ENCODE measurements at regions not wholly inside any gene's neighbourhood (a gene's known extent, or its start where the extent isn't known, plus 50 kb on each side); places are given as distances from the start of the nearest gene placed in this dataset.
A peak's percentile ranks its signal among the peaks of the same experiment; 100 is the strongest.

DNA sequence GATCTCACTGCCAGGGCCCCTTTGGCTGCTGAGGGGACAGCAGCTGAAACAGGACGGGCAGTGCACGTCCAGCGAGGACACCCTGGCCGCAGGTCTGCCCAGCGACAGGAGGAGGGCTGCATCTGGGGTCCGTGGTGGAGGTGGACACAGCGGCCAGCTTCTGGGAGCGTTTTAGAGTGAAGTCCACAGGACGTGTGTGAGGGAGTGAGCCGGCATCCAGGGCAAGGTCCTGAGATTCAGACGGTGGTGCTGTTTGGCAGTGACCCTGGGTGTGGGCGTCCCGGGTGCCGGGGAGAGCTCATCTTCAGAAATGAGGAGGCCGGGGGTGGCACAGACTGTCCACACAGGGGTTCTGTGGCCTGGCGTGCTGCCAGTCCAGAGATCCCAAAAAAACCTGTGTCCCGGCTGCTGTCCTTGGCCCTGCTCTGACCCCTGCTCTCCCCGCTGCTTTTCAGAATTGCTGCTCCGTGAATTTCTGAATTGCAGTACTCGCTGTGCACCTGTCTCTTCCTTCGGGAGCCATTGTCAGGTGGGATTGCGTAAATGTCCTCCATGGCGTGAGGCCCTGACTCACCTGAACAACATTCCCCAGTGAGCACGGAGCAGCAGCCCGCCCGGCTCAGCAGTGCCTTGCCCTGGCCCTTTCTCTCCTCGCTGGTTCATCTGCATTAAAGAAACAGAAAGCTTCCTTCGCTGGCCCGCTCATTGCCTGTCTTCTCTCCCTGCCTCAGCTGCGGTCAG is 183.5 kb upstream of the C14orf180 start:
- peaks cover 4% of the 10 kb centered on the region for H3K9me3 ChIP-seq (ENCODE audit: insufficient read depth, low read depth)
- H3K27me3 ChIP-seq (ENCODE audit: insufficient read depth, low read depth), result peaks cover 98% of the 10 kb centered on the region
- CTCF ChIA-PET, result no interaction called here
- no peaks in the 10 kb centered on the region for H3K36me3 ChIP-seq (ENCODE audit: low read depth)
- POLR2A ChIA-PET (ENCODE audit: unreplicated experiment), result no interaction called here
- no peak overlapping the region for H3K4me2 ChIP-seq
- no peak overlapping the region for H3K27ac ChIP-seq
- TF ChIP-seq, protein P1, sequence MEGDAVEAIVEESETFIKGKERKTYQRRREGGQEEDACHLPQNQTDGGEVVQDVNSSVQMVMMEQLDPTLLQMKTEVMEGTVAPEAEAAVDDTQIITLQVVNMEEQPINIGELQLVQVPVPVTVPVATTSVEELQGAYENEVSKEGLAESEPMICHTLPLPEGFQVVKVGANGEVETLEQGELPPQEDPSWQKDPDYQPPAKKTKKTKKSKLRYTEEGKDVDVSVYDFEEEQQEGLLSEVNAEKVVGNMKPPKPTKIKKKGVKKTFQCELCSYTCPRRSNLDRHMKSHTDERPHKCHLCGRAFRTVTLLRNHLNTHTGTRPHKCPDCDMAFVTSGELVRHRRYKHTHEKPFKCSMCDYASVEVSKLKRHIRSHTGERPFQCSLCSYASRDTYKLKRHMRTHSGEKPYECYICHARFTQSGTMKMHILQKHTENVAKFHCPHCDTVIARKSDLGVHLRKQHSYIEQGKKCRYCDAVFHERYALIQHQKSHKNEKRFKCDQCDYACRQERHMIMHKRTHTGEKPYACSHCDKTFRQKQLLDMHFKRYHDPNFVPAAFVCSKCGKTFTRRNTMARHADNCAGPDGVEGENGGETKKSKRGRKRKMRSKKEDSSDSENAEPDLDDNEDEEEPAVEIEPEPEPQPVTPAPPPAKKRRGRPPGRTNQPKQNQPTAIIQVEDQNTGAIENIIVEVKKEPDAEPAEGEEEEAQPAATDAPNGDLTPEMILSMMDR (conservative IDR thresholded peaks at IDR 0.05), result no peak
- TF ChIP-seq EZH2 (IDR thresholded peaks at IDR 0.05; ENCODE audit: low read depth), result no peak; the same call in 1 of the 2 replicates
- intact Hi-C loops (cut with micrococcal nuclease; ENCODE audit: unreplicated experiment), result no loop called here
- H3F3A ChIP-seq (ENCODE audit: insufficient read depth, low read depth), result no peaks in the 10 kb centered on the region
- no TSS peak for BruUV-seq (replicated peaks)
- H3K4me3 ChIP-seq, result no peak overlapping the region
- H3K9me2 ChIP-seq (ENCODE audit: insufficient read depth), result no peaks in the 10 kb centered on the region
- H3K4me1 ChIP-seq (replicated peaks; ENCODE audit: insufficient read depth), result no peaks in the 10 kb centered on the region
- H2AFZ ChIP-seq, result no peak overlapping the region
- no peaks in the 10 kb centered on the region for H3K79me2 ChIP-seq (ENCODE audit: low read depth)
- peak in 1 of 2 experiments; percentile 49 for DNase-seq
- no peaks in the 10 kb centered on the region for H4K20me1 ChIP-seq (ENCODE audit: insufficient read depth)

GRCh38 chr14:104396682-104397470 is 182.7 kb upstream of the C14orf180 start:
- no peak for TF ChIP-seq EZH2 (IDR thresholded peaks at IDR 0.05; ENCODE audit: low read depth)
- TF ChIP-seq, protein P1 (conservative IDR thresholded peaks at IDR 0.05), result no peak
- Histone ChIP-seq H3K27me3 (ENCODE audit: insufficient read depth, low read depth) (peaks cover 98% of the 10 kb centered on the region), H4K20me1 (ENCODE audit: insufficient read depth) (no peaks in the 10 kb centered on the region), H3K4me1 (replicated peaks; ENCODE audit: insufficient read depth) (no peaks in the 10 kb centered on the region), H3K9me2 (ENCODE audit: insufficient read depth) (no peaks in the 10 kb centered on the region), H3K9me3 (ENCODE audit: insufficient read depth, low read depth) (peaks cover 4% of the 10 kb centered on the region), H3F3A (ENCODE audit: insufficient read depth, low read depth) (no peaks in the 10 kb centered on the region), H2AFZ (no peak overlapping the region), H3K36me3 (ENCODE audit: low read depth) (no peaks in the 10 kb centered on the region), H3K79me2 (ENCODE audit: low read depth) (no peaks in the 10 kb centered on the region), H3K4me3 (no peak overlapping the region), H3K27ac (no peak overlapping the region), H3K4me2 (no peak overlapping the region)
- ChIA-PET POLR2A (ENCODE audit: unreplicated experiment) (no interaction called here), CTCF (no interaction called here)
- intact Hi-C loops (cut with micrococcal nuclease; ENCODE audit: unreplicated experiment), result no loop called here
- no TSS peak for BruUV-seq (replicated peaks)
- no peak for DNase-seq

DNA sequence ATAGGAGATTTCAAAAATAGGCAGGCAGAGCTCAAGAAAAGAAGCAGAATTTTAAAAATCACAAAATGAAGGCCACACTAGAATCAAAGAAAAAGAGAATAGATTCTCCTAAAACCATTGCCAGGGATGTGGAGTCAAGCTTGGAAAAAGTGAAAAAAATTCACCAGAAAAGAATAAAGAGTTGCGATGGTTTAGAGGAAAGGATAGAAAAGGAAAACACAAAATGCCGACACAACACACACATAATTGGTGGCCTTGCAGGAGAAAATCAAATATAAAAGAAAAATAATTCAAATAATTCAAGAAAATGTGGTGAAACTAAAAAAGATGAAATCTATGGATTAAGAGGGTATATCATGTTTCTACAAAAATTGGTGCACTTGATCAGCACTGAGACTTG is 181.6 kb upstream of the C14orf180 start:
- no peaks in the 10 kb centered on the region for H3K9me2 ChIP-seq (ENCODE audit: insufficient read depth)
- H3K27ac ChIP-seq, result no peak overlapping the region
- peaks cover 96% of the 10 kb centered on the region for H3K27me3 ChIP-seq (ENCODE audit: insufficient read depth, low read depth)
- TF ChIP-seq, protein P1 (conservative IDR thresholded peaks at IDR 0.05), result no peak
- TF ChIP-seq EZH2 (IDR thresholded peaks at IDR 0.05; ENCODE audit: low read depth), result no peak
- H3K4me3 ChIP-seq, result no peak overlapping the region; the same call in 1 of the 2 replicates
- H3K9me3 ChIP-seq (ENCODE audit: insufficient read depth, low read depth), result peaks cover 4% of the 10 kb centered on the region
- DNase-seq, result no peak
- H3F3A ChIP-seq (ENCODE audit: insufficient read depth, low read depth), result no peaks in the 10 kb centered on the region
- no peaks in the 10 kb centered on the region for H4K20me1 ChIP-seq (ENCODE audit: insufficient read depth)
- no TSS peak for BruUV-seq (replicated peaks)
- no peak overlapping the region for H2AFZ ChIP-seq
- no peaks in the 10 kb centered on the region for H3K4me1 ChIP-seq (replicated peaks; ENCODE audit: insufficient read depth)
- POLR2A ChIA-PET (ENCODE audit: unreplicated experiment), result no interaction called here
- intact Hi-C loops (cut with micrococcal nuclease; ENCODE audit: unreplicated experiment), result no loop called here
- no peaks in the 10 kb centered on the region for H3K36me3 ChIP-seq (ENCODE audit: low read depth)
- CTCF ChIA-PET, result no interaction called here
- no peak overlapping the region for H3K4me2 ChIP-seq
- H3K79me2 ChIP-seq (ENCODE audit: low read depth), result no peaks in the 10 kb centered on the region
